ENCODE measurements at regions not wholly inside any gene's neighbourhood (a gene's known extent, or its start where the extent isn't known, plus 50 kb on each side); places are given as distances from the start of the nearest gene placed in this dataset.

GRCh38 chr2:439556-440402 lies 151.9 kb upstream of the ALKAL2 start:
- RAD21 ChIA-PET (ENCODE audit: low non-redundant PET in 1 of 2, low total read pairs in 2 of 2, uncharacterized antibody in 2 of 2, unreplicated experiment in 2 of 2), result no interaction called here
- H3K36me3 ChIP-seq (ENCODE audit: control insufficient read depth in 1 of 2, insufficient read depth in 2 of 2, low read length in 2 of 2), result no peaks in the 10 kb centered on the region
- intact Hi-C loops (cut with micrococcal nuclease), result no loop called here
- no peaks in the 10 kb centered on the region for H3K9me2 ChIP-seq (ENCODE audit: insufficient read depth)
- BruUV-seq (replicated peaks), result no TSS peak
- peaks cover 4% of the 10 kb centered on the region; the same call in 1 of the 2 replicates for H3K27me3 ChIP-seq (ENCODE audit: insufficient read depth, low read length)
- POLR2A ChIA-PET, result no interaction called here
- no peaks in the 10 kb centered on the region for H3K9me3 ChIP-seq (ENCODE audit: control insufficient read depth in 1 of 2, insufficient read depth in 1 of 2, low read depth in 1 of 2, low read length in 2 of 2)
- ATAC-seq (no peak), DNase-seq (ENCODE audit: low read depth, low spot score) (no peak)
- H3K4me2 ChIP-seq (ENCODE audit: low read length), result no peak overlapping the region
- H3K4me3 ChIP-seq (replicated peaks in 1 of 2; ENCODE audit: low read depth in 1 of 2, low read length in 2 of 2), result no peak overlapping the region
- H2AFZ ChIP-seq (ENCODE audit: low read depth, low read length, poor library complexity, severe bottlenecking), result no peak overlapping the region
- H4K20me1 ChIP-seq (ENCODE audit: insufficient read depth), result no peaks in the 10 kb centered on the region
- peaks cover 0 to 3% of the 10 kb centered on the region in 2 experiments; a peak in 1 of 4 replicates for H3K4me1 ChIP-seq (ENCODE audit: control insufficient read depth in 1 of 2, insufficient read depth in 2 of 2, low read length in 2 of 2)
- TF ChIP-seq REST (IDR thresholded peaks at IDR 0.05; ENCODE audit: low read depth) (no peak), ZBTB33 (IDR thresholded peaks at IDR 0.05; ENCODE audit: extremely low read depth, insufficient replicate concordance, low read length) (no peak), EZH2 (IDR thresholded peaks at IDR 0.05) (no peak), EZH2phosphoT487 (IDR thresholded peaks at IDR 0.05; ENCODE audit: borderline replicate concordance) (no peak), SP1 (IDR thresholded peaks at IDR 0.05; ENCODE audit: low read depth) (no peak), SRF (IDR thresholded peaks at IDR 0.05; ENCODE audit: low read depth) (no peak), ZNF274 (IDR thresholded peaks at IDR 0.05; ENCODE audit: low read depth, low read length) (no peak), CTCF (IDR thresholded peaks at IDR 0.05 in 2 of 3, conservative IDR thresholded peaks at IDR 0.05 in 1 of 3; ENCODE audit: borderline replicate concordance in 1 of 3, insufficient read depth in 1 of 3, low read depth in 2 of 3, low read length in 2 of 3) (no peak), EGR1 (IDR thresholded peaks at IDR 0.05; ENCODE audit: low read depth) (no peak)
- H3K27ac ChIP-seq (ENCODE audit: low read depth, low read length), result no peak overlapping the region
- CTCF ChIA-PET, result no interaction called here
- H3K79me2 ChIP-seq (ENCODE audit: insufficient read depth, low read length), result no peaks in the 10 kb centered on the region
- H3K9ac ChIP-seq (ENCODE audit: low read length), result no peak overlapping the region

Measured in HCT116 (cell line).